Naive thymus-derived CD4-positive, alpha-beta T cell (primary cell): ENCODE measurements at regions not wholly inside any gene's neighbourhood (a gene's known extent, or its start where the extent isn't known, plus 50 kb on each side); places are given as distances from the start of the nearest gene placed in this dataset.
"Not testable (repeated sequence)": the region's sequence is repeated elsewhere in the genome, so short reads cannot be mapped to it uniquely, and the experiment has no call there.

Experiments used
- ATAC-seq: fragments of 150-1000 bp; cut with Tn5 transposase; 2 replicates; pipeline ENCODE4 v1.10.0; 2021; ENCODE audit warnings: mild to moderate bottlenecking, moderate library complexity
- CTCF ChIA-PET: fragments of 350-600 bp; sonication (Branson Sonifier 250); formaldehyde crosslinking; loops from one replicate; lab custom pipeline; 2021; ENCODE audit warnings: antibody characterized with exemption; lab: Charles Lee
- POLR2A ChIA-PET: fragments of 350-600 bp; sonication (Branson Sonifier 250); formaldehyde crosslinking; loops from one replicate; lab custom pipeline; 2021; ENCODE audit warnings: antibody characterized with exemption, inconsistent platforms; lab: Charles Lee
- DNase-seq, 9 donors: peaks; one replicate each; pipeline versions ENCODE4 v3.0.0 to v3.0.0-alpha.2; 2020 to 2022; ENCODE audit warnings: mixed read lengths in 1 of 9
- H3K27ac ChIP-seq: one replicate; pipeline ENCODE4 v1.7.0; 2013; ENCODE audit warnings: mild to moderate bottlenecking, low read depth, low read length, moderate library complexity
- H3K27me3 ChIP-seq, 2 donors: one replicate each; pipeline ENCODE4 v1.7.0; 2013; ENCODE audit warnings: low read length in 2 of 2, mild to moderate bottlenecking in 2 of 2, moderate library complexity in 2 of 2; ENCODE audit not compliant: control insufficient read depth in 2 of 2, insufficient read depth in 2 of 2
- H3K36me3 ChIP-seq, 3 experiments: 1 replicate in 2 of 3; 2 replicates in 1 of 3; pipeline ENCODE4 v1.7.0; 2013; ENCODE audit warnings: low read length in 3 of 3, mild to moderate bottlenecking in 3 of 3, moderate library complexity in 1 of 3; ENCODE audit not compliant: insufficient read depth in 3 of 3, control insufficient read depth in 2 of 3
- H3K4me1 ChIP-seq, 2 donors: one replicate each; pipeline ENCODE4 v1.7.0; 2013; ENCODE audit warnings: low read length in 2 of 2, mild to moderate bottlenecking in 2 of 2, moderate library complexity in 1 of 2; ENCODE audit not compliant: control insufficient read depth in 2 of 2, insufficient read depth in 2 of 2
- H3K4me3 ChIP-seq: 2 replicates; pipeline ENCODE4 v1.7.0; 2013; ENCODE audit warnings: mild to moderate bottlenecking, low read length
- H3K9me3 ChIP-seq, 3 experiments: 1 replicate in 2 of 3; 2 replicates in 1 of 3; pipeline ENCODE4 v1.7.0; 2013; ENCODE audit warnings: low read length in 3 of 3; ENCODE audit not compliant: control insufficient read depth in 2 of 3
- H3K27ac Mint-ChIP-seq, 9 donors: one replicate each; pipeline ENCODE4 v1.8.0; 2020 to 2022; ENCODE audit warnings: mixed read lengths in 9 of 9, mild to moderate bottlenecking in 8 of 9, moderate library complexity in 5 of 9, inconsistent platforms in 2 of 9
- H3K27me3 Mint-ChIP-seq, 5 donors: one replicate each; pipeline ENCODE4 v1.8.0; 2021 to 2022; ENCODE audit warnings: mixed read lengths in 5 of 5, mild to moderate bottlenecking in 1 of 5
- H3K36me3 Mint-ChIP-seq, 5 donors: one replicate each; pipeline ENCODE4 v1.8.0; 2020 to 2022; ENCODE audit warnings: mixed read lengths in 5 of 5, mild to moderate bottlenecking in 3 of 5, inconsistent platforms in 1 of 5
- H3K4me1 Mint-ChIP-seq, 7 donors: one replicate each; pipeline ENCODE4 v1.8.0; 2020 to 2022; ENCODE audit warnings: mixed read lengths in 7 of 7, mild to moderate bottlenecking in 3 of 7, inconsistent platforms in 1 of 7
- H3K4me3 Mint-ChIP-seq, 10 donors: one replicate each; pipeline ENCODE4 v1.8.0; 2020 to 2022; ENCODE audit warnings: mild to moderate bottlenecking in 10 of 10, mixed read lengths in 10 of 10, moderate library complexity in 6 of 10, inconsistent platforms in 2 of 10
- H3K9me3 Mint-ChIP-seq, 11 donors: one replicate each; pipeline ENCODE4 v1.8.0; 2020 to 2022; ENCODE audit warnings: mixed read lengths in 11 of 11, mild to moderate bottlenecking in 4 of 11, inconsistent platforms in 1 of 11, moderate library complexity in 1 of 11
- intact Hi-C, 2 donors: fragments of 100-400 bp; cut with micrococcal nuclease; formaldehyde crosslinking; loops; one replicate each; pipeline ENCODE4 v1.15.1; 2023

GRCh38 chr4:103264905-103265304 is 66.8 kb upstream of the CENPE start:
- Histone ChIP-seq H3K27ac (no peak overlapping the region), H3K4me1 (no peaks in the 10 kb centered on the region), H3K9me3 (no peaks in the 10 kb centered on the region), H3K4me3 (no peak overlapping the region), H3K27me3 (no peaks in the 10 kb centered on the region), H3K36me3 (no peaks in the 10 kb centered on the region)
- H3K36me3 Mint-ChIP-seq = no peaks in the 10 kb centered on the region
- DNase-seq (no peak), ATAC-seq (no peak)
- no peaks in the 10 kb centered on the region for H3K4me1 Mint-ChIP-seq
- no peak overlapping the region for H3K4me3 Mint-ChIP-seq
- POLR2A ChIA-PET = no interaction called here
- no peak overlapping the region for H3K27ac Mint-ChIP-seq
- H3K9me3 Mint-ChIP-seq = peaks cover 0 to 17% (median 2%) of the 10 kb centered on the region in 11 donors
- peaks cover 6 to 45% (median 37%) of the 10 kb centered on the region in 5 donors for H3K27me3 Mint-ChIP-seq
- CTCF ChIA-PET = no interaction called here
- intact Hi-C loops = no loop called here

- H3K27me3 Mint-ChIP-seq = peaks cover 0 to 30% (median 11%) of the 10 kb centered on the region in 5 donors
- ATAC-seq, H3K27ac ChIP-seq, CTCF ChIA-PET, H3K4me1 Mint-ChIP-seq, H3K27ac Mint-ChIP-seq, POLR2A ChIA-PET, H3K4me1 ChIP-seq, DNase-seq, H3K4me3 Mint-ChIP-seq, H3K27me3 ChIP-seq, H3K4me3 ChIP-seq, H3K36me3 Mint-ChIP-seq, H3K36me3 ChIP-seq, H3K9me3 Mint-ChIP-seq, H3K9me3 ChIP-seq, intact Hi-C loops: not testable (repeated sequence)
These were observed 57.9 kb upstream of the CENPE start for GRCh38 chr4:103256068-103256467.
